RWPE2 (cell line): ENCODE measurements at regions not wholly inside any gene's neighbourhood (a gene's known extent, or its start where the extent isn't known, plus 50 kb on each side); places are given as distances from the start of the nearest gene placed in this dataset.

Experiments
- ATAC-seq: fragments of 200-7000 bp; cut with Tn5 transposase; 3 replicates; pipeline ENCODE4 v1.9.1; 2021; ENCODE audit warnings: low read depth
- DNase-seq: peaks from one replicate; pipeline ENCODE4 v3.0.0-alpha.2; 2020; ENCODE audit warnings: low spot score
- H3K27ac ChIP-seq: fragments of 450-650 bp; 2 replicates; pipeline ENCODE4 v1.5.1; 2017; ENCODE audit warnings: mild to moderate bottlenecking; ENCODE audit not compliant: poor library complexity, severe bottlenecking
- H3K27me3 ChIP-seq: fragments of 250-450 bp; sonication (Bioruptor Pico); 2 replicates; pipeline ENCODE4 v1.5.1; 2021; ENCODE audit warnings: mild to moderate bottlenecking, moderate library complexity; ENCODE audit not compliant: insufficient read depth, poor library complexity, severe bottlenecking
- H3K36me3 ChIP-seq: fragments of 250-450 bp; sonication (Bioruptor Pico); 2 replicates; pipeline ENCODE4 v1.5.1; 2020; ENCODE audit warnings: low read depth, mild to moderate bottlenecking, moderate library complexity
- H3K4me1 ChIP-seq: fragments of 250-450 bp; sonication (Bioruptor Pico); 2 replicates; pipeline ENCODE4 v1.5.1; 2021; ENCODE audit warnings: mild to moderate bottlenecking, moderate library complexity; ENCODE audit not compliant: insufficient read depth, poor library complexity, severe bottlenecking
- H3K4me3 ChIP-seq: fragments of 250-450 bp; sonication (Bioruptor Pico); 2 replicates; pipeline ENCODE4 v1.5.1; 2021; ENCODE audit warnings: mild to moderate bottlenecking, moderate library complexity; ENCODE audit not compliant: severe bottlenecking
- H3K9me3 ChIP-seq: fragments of 250-450 bp; sonication (Bioruptor Pico); 2 replicates; pipeline ENCODE4 v1.5.1; 2021; ENCODE audit warnings: mild to moderate bottlenecking, moderate library complexity; ENCODE audit not compliant: severe bottlenecking
- CTCF ChIP-seq: fragments of 450-650 bp; IDR thresholded peaks from one replicate; pipeline ENCODE4 v1.5.1; 2017; ENCODE audit warnings: mild to moderate bottlenecking, moderate library complexity; ENCODE audit not compliant: poor library complexity, severe bottlenecking

- ATAC-seq = no peak
- no peaks in the 10 kb centered on the region for H3K27me3 ChIP-seq
- no peaks in the 10 kb centered on the region for H3K36me3 ChIP-seq
Measured at GRCh38 chr6:168160506-168161370, 81.7 kb upstream of the FRMD1 start.

DNA sequence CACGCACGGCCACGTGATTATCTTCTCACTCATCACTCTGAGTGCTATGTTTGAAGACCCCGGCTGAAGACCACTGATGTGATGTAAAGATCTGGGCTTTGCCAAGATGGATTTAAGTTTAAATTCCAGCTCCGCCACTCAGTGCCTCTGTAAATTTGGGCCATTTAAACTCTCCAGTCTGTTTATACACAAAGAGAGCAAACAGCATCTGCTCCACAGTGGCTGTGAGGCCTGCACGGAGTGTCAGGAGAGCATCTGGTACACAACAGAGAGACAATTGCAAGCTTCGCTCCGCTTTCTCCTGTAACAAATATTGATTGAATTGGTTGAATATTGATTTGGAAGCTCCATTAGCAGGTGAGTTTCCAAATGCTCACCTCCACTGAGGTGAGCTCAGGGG is 80.5 kb upstream of the FRMD1 start:
- no peak for ATAC-seq
- no peak for TF ChIP-seq CTCF
- DNase-seq = no peak
- Histone ChIP-seq H3K9me3 (no peaks in the 10 kb centered on the region), H3K36me3 (no peaks in the 10 kb centered on the region), H3K27me3 (no peaks in the 10 kb centered on the region), H3K4me3 (no peak overlapping the region), H3K27ac (no peak overlapping the region), H3K4me1 (peaks cover 4% of the 10 kb centered on the region)

More at GRCh38 chr6:168160506-168161370, 81.7 kb upstream of the FRMD1 start:
- DNase-seq = no peak
- no peak for TF ChIP-seq CTCF
- Histone ChIP-seq H3K9me3 (no peaks in the 10 kb centered on the region), H3K4me3 (no peak overlapping the region), H3K4me1 (peaks cover 4% of the 10 kb centered on the region), H3K27ac (no peak overlapping the region)

DNA sequence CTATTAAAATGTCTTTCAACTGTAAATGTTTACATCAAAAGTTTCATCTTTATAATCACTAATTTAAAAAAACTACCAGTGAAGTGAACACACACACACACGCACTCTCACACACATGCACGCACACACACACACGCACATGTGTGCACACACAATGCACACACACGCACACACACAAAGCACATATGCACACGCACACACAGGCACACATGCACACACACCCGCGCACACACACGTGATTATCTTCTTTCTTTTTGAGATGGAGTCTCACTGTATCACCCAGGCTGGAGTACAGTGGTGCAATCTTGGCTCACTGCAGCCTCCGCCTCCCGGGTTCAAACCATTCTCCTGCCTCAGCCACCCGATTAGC is 80.0 kb upstream of the FRMD1 start:
- DNase-seq (no peak), ATAC-seq (no peak)
- Histone ChIP-seq H3K9me3 (no peaks in the 10 kb centered on the region), H3K27me3 (no peaks in the 10 kb centered on the region), H3K36me3 (no peaks in the 10 kb centered on the region), H3K27ac (no peak overlapping the region), H3K4me1 (peaks cover 4% of the 10 kb centered on the region), H3K4me3 (no peak overlapping the region)
- no peak for TF ChIP-seq CTCF

DNA sequence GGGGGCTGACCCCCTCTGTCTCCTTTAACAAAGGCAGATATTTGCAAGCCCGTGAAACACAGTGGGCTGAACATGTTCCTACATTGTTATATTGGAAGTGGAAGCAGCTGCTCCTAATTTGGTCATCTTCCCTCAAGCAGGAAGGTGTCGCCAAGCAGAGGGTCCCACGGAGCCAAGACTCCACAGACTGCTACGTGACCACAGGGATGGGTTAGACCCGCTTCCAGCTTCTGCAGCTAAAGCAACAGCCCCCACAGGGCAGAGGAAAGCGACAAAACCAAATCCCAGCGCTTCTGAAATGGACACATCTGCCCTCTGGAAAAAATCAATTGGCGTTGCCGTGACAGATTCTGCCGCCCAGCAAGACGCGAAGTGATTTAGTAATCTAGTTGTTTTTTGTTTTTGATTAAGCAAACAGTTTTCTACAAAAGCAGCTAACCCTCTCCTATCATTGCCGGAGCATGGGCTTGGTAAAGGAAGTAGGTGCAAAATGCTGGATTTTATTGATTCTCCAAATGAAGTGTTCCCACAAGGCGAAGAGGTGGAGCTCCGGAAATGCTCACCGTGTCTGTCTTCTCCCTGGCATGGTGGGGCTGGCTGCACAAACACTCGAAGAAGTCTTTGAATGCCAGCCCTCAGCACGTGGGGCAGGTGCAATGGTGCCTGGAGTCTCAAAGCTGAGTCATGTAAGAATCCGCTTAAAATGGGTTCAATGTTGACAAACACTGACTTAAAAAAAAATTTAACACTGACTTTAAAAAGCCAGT is 79.4 kb upstream of the FRMD1 start:
- Histone ChIP-seq H3K36me3 (no peaks in the 10 kb centered on the region), H3K27me3 (no peaks in the 10 kb centered on the region), H3K4me1 (peaks cover 4% of the 10 kb centered on the region), H3K27ac (no peak overlapping the region), H3K9me3 (no peaks in the 10 kb centered on the region), H3K4me3 (no peak overlapping the region)
- no peak for DNase-seq
- no peak for TF ChIP-seq CTCF
- no peak for ATAC-seq
